OCI-LY1 (cell line): ENCODE measurements at regions not wholly inside any gene's neighbourhood (a gene's known extent, or its start where the extent isn't known, plus 50 kb on each side); places are given as distances from the start of the nearest gene placed in this dataset.

ENCODE experiments used
- H2AFZ ChIP-seq: fragments of 200-600 bp; sonication (generic), shearing (Covaris generic); 2 replicates; pipeline ENCODE4 v1.6.0; 2014; ENCODE audit warnings: antibody characterized with exemption, mild to moderate bottlenecking, low read length
- H3F3A ChIP-seq: fragments of 200-600 bp; sonication (generic), shearing (Covaris generic); 2 replicates; pipeline ENCODE4 v1.6.0; 2014; ENCODE audit warnings: mild to moderate bottlenecking, antibody characterized with exemption, low read length, moderate library complexity; ENCODE audit not compliant: insufficient read depth
- H3K27ac ChIP-seq: fragments of 200-600 bp; sonication (generic); 2 replicates; pipeline ENCODE4 v1.5.1; 2014; ENCODE audit warnings: low read length, mixed run types, mild to moderate bottlenecking, low read depth; ENCODE audit not compliant: poor library complexity, severe bottlenecking
- H3K27me3 ChIP-seq: fragments of 200-600 bp; sonication (generic); 2 replicates; pipeline ENCODE4 v1.6.0; 2014; ENCODE audit warnings: antibody characterized with exemption, mild to moderate bottlenecking, low read length, moderate library complexity; ENCODE audit not compliant: insufficient read depth
- H3K36me3 ChIP-seq: fragments of 200-600 bp; sonication (generic); 2 replicates; pipeline ENCODE4 v1.6.1; 2014; ENCODE audit warnings: mild to moderate bottlenecking, antibody characterized with exemption, low read length, moderate library complexity, mixed read lengths; ENCODE audit not compliant: insufficient read depth
- H3K4me1 ChIP-seq: fragments of 200-600 bp; sonication (generic); 2 replicates; pipeline ENCODE4 v1.5.1; 2014; ENCODE audit warnings: mild to moderate bottlenecking, low read length, moderate library complexity; ENCODE audit not compliant: insufficient read depth, severe bottlenecking
- H3K4me2 ChIP-seq: fragments of 200-600 bp; sonication (generic), shearing (Covaris generic); 2 replicates; pipeline ENCODE4 v1.6.1; 2014; ENCODE audit warnings: low read length
- H3K4me3 ChIP-seq: fragments of 200-600 bp; sonication (generic); 2 replicates; pipeline ENCODE4 v1.5.1; 2014; ENCODE audit warnings: low read length, low read depth, mild to moderate bottlenecking, mixed read lengths; ENCODE audit not compliant: poor library complexity, severe bottlenecking
- H3K79me2 ChIP-seq: fragments of 200-600 bp; shearing (Covaris generic); 2 replicates; pipeline ENCODE4 v1.6.1; 2016; ENCODE audit warnings: mixed run types, low read length, mixed read lengths; ENCODE audit not compliant: insufficient read depth
- H3K9ac ChIP-seq: fragments of 200-600 bp; sonication (generic), shearing (Covaris generic); 2 replicates; pipeline ENCODE4 v1.6.1; 2014; ENCODE audit warnings: mild to moderate bottlenecking, low read length, mixed read lengths
- H3K9me2 ChIP-seq: fragments of 200-600 bp; sonication (generic), shearing (Covaris generic); 2 replicates; pipeline ENCODE4 v1.6.1; 2014; ENCODE audit warnings: low read depth, mild to moderate bottlenecking, low read length, mixed read lengths
- H3K9me3 ChIP-seq: fragments of 200-600 bp; shearing (Covaris generic); 2 replicates; pipeline ENCODE4 v1.6.1; 2014; ENCODE audit warnings: low read length, mixed read lengths
- H4K20me1 ChIP-seq: fragments of 200-600 bp; sonication (generic), shearing (Covaris generic); 2 replicates; pipeline ENCODE4 v1.6.0; 2016; ENCODE audit warnings: mild to moderate bottlenecking, low read length; ENCODE audit not compliant: insufficient read depth
- CTCF ChIP-seq: fragments of 200-600 bp; sonication (generic), shearing (Covaris generic); IDR thresholded peaks from 2 replicates; pipeline ENCODE4 v1.5.1; 2017; ENCODE audit warnings: mild to moderate bottlenecking, antibody characterized with exemption, low read length, moderate library complexity, mixed read lengths
- EZH2 ChIP-seq: fragments of 200-600 bp; sonication (generic), shearing (Covaris generic); IDR thresholded peaks from 2 replicates; pipeline ENCODE4 v1.8.0; 2017; ENCODE audit warnings: borderline replicate concordance, mixed run types, mild to moderate bottlenecking, antibody characterized with exemption, low read length, moderate library complexity, mixed read lengths

- H3K9me3 ChIP-seq, result no peaks in the 10 kb centered on the region
- no peaks in the 10 kb centered on the region for H3K79me2 ChIP-seq
- no peaks in the 10 kb centered on the region for H3K36me3 ChIP-seq
- H3K27ac ChIP-seq, result no peak overlapping the region
- no peak overlapping the region for H3K4me3 ChIP-seq
- no peak overlapping the region for H3K4me2 ChIP-seq
- H3K9ac ChIP-seq, result no peak overlapping the region
- no peaks in the 10 kb centered on the region for H3K27me3 ChIP-seq
- H3K4me1 ChIP-seq, result no peaks in the 10 kb centered on the region
- no peak for TF ChIP-seq EZH2
- TF ChIP-seq CTCF, result no peak
- no peaks in the 10 kb centered on the region for H4K20me1 ChIP-seq
- no peaks in the 10 kb centered on the region for H3K9me2 ChIP-seq
- no peaks in the 10 kb centered on the region for H3F3A ChIP-seq
- no peak overlapping the region for H2AFZ ChIP-seq
These were observed 144.3 kb upstream of the PFN2 start for GRCh38 chr3:150114873-150115540.

- H2AFZ ChIP-seq, result no peak overlapping the region
- no peak overlapping the region for H3K4me3 ChIP-seq
- no peaks in the 10 kb centered on the region for H3K9me3 ChIP-seq
- no peaks in the 10 kb centered on the region for H3K4me1 ChIP-seq
- no peak overlapping the region for H3K9ac ChIP-seq
- no peaks in the 10 kb centered on the region for H3F3A ChIP-seq
- H4K20me1 ChIP-seq, result no peaks in the 10 kb centered on the region
- TF ChIP-seq EZH2 (no peak), CTCF (no peak)
- H3K4me2 ChIP-seq, result no peak overlapping the region
- no peaks in the 10 kb centered on the region for H3K79me2 ChIP-seq
- H3K36me3 ChIP-seq, result no peaks in the 10 kb centered on the region
- no peak overlapping the region for H3K27ac ChIP-seq
- no peaks in the 10 kb centered on the region for H3K27me3 ChIP-seq
- H3K9me2 ChIP-seq, result no peaks in the 10 kb centered on the region
These were observed 143.6 kb upstream of the PFN2 start for GRCh38 chr3:150114273-150114672.

DNA sequence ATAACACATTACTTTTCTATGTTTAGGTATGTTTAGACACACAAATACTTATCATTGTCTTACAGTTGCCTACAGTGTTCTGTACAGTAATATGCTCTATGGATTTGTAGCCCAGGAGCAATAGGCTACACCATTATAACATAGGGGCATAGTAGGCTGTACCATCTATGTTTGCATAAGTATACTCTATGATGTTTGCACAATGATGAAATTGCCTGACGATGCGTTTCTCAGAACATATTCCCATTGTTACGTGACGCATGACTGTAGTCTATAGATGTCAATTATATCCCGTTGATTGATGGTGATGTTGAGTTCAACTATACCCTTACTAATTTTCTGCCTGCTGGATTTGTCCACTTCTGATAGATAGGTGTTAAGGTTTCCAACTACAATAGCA, 139.4 kb upstream of the PFN2 start:
- H3K27me3 ChIP-seq, result no peaks in the 10 kb centered on the region
- no peaks in the 10 kb centered on the region for H3K79me2 ChIP-seq
- no peaks in the 10 kb centered on the region for H3K4me1 ChIP-seq
- H3F3A ChIP-seq, result no peaks in the 10 kb centered on the region
- no peak overlapping the region for H2AFZ ChIP-seq
- no peaks in the 10 kb centered on the region for H3K9me3 ChIP-seq
- no peak overlapping the region for H3K4me3 ChIP-seq
- H3K36me3 ChIP-seq, result no peaks in the 10 kb centered on the region
- no peaks in the 10 kb centered on the region for H4K20me1 ChIP-seq
- no peak overlapping the region for H3K4me2 ChIP-seq
- H3K9me2 ChIP-seq, result no peaks in the 10 kb centered on the region
- H3K9ac ChIP-seq, result no peak overlapping the region
- H3K27ac ChIP-seq, result no peak overlapping the region
- TF ChIP-seq CTCF (no peak), EZH2 (no peak)
